Medulla oblongata (tissue), 1 donor: ENCODE measurements at regions not wholly inside any gene's neighbourhood (a gene's known extent, or its start where the extent isn't known, plus 50 kb on each side); places are given as distances from the start of the nearest gene placed in this dataset.

Experiments used
- DNase-seq: peaks from one replicate; pipeline ENCODE4 v3.0.0-alpha.2; 2015; ENCODE audit errors: extremely low spot score

DNA sequence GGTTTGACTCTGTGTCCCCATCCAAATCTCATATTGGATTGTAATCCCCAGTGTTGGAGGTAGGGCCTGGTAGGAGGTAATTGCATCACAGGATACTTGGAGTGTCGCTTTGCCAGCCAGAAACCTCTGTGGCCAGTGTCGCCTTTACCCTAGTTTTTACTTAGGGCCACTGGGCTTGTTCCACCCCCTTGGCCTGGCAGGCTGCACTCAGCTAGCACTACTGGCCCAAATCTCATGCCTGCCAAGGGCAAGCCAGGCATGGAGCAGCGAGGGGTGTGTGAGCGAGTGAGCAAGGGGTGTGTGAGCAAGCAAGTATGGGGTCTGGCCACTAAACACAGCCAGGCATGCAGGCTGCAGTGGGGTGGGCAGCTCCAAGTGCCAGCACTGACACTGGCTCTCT, 178.7 kb upstream of the MGAT5 start:
- DNase-seq, result no peak

GRCh38 chr2:134078354-134078753, 175.5 kb upstream of the MGAT5 start:
- peak; percentile 54 for DNase-seq

GRCh38 chr2:134079373-134079772, 174.5 kb upstream of the MGAT5 start:
- DNase-seq, result no peak

- DNase-seq, result no peak
Observed at GRCh38 chr2:134080386-134081089, 173.3 kb upstream of the MGAT5 start.

GRCh38 chr2:134081238-134081938, 172.5 kb upstream of the MGAT5 start:
- DNase-seq, result no peak

- DNase-seq, result no peak
Observed at GRCh38 chr2:134083548-134083947, 170.3 kb upstream of the MGAT5 start.

DNA sequence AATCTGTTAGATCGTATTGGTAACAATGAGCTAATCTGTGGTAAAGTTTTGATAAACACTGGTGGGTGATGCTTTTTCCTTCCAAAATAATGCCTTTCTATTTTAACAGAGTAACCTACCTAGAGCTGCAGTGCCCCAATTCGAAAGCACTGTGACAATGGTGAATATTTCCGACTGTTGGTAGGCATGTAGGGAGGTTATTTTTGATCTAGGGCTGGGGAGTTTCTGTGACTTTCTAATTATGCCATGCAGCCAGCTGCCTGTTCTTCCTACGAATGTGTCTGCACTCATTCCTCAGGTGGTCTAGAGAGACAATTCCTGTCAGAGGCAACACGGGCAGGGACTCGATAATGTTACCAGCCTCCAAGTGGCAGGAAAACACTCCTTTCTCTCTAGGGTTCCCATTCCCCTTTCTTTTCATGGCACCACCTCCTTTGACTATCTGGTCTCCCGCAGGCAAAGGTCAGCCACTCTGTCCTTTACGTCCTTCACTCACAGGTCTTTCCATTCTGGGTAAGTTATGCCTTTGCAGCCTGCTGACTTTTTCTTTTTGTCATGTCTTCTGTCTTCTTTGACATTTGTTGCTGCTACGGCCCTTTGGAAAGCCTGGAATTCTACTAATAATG, 167.2 kb upstream of the MGAT5 start:
- no peak for DNase-seq

DNA sequence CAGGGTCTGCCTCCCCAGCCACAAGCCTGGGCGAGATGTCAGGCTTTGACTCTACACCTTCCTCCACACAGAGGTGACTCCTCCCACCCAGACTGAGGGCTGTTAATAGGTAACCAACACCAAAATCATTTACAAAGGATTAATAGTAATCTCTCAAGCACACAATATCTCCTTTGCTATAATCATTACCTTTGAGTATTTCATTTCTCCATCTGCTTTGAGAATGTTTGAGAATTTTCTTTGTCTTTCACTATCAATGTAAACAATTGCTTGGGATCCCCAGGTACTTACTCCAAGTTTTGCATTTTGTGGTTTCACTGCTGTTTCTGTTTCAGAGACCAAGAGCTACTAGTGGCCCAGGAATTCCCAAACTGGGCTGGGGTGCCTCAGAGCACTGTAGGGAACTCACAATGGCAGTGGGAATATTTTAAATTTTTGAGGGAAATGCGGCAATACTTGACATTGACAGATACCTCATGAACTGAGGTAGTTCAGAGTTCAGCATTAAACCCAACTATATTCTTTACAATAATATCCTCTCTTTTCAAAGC, 166.4 kb upstream of the MGAT5 start:
- DNase-seq, result no peak

GRCh38 chr2:134089454-134089853, 164.4 kb upstream of the MGAT5 start:
- no peak for DNase-seq

DNA sequence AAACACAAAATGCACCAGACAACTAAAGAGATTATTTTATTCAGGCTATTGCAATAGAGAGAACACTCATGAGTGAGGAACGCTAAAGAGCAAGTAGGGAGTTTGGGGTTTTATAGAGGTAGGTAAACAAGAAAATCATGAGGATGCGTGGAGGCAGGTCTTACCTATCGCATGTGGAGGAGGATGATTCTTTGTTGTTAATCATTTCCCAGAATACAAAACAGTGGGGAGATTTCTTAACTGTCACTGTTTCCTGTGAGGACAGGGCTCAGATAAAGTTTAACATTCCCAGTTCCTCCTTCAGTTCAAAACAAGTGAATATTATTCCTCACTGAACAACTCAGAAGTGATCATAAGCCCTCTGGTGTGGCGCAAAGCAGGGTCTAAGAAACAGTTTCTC, 156.1 kb upstream of the MGAT5 start:
- DNase-seq, result no peak

- DNase-seq, result no peak
Observed at GRCh38 chr2:134098321-134098720, 155.6 kb upstream of the MGAT5 start.

GRCh38 chr2:134099273-134099672, 154.6 kb upstream of the MGAT5 start:
- DNase-seq, result no peak

DNA sequence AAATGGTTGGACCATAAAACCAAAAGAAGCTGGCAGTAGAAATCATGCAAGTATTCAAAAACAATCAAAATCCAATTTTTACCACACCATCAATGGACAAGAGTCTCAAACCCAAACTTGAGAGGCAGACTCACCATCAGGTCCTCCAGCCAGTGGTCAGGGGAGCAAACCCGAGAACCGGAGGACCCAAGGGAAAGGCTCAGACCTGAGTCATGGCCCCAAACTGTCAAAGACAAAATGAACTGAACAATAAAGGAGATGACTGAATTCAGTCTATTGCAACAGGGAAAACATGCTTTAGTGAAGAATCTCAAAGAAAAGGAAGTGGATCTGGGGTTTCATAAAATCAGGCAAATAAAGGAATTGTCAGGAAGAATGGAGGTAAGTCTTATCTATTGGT, 150.7 kb upstream of the MGAT5 start:
- no peak for DNase-seq

DNA sequence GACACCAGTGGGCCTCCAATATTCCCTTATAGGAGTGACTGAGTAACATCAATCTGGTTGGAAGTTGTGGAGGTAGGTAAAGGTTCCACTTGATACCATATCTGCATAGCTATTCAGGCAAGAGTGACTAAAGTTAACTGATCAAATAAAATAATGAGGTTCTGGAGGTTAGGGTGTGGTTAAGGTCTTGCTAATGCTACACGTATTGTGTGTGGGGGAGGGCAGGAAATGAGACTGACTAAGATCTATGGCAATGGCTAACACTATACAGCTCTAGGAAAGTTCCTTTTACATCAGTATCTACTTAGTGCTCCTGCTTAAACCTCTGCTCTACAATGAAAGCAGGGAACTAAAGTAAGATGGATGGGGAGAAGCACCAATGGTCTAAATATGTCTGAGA, 149.1 kb upstream of the MGAT5 start:
- no peak for DNase-seq

- no peak for DNase-seq
Observed at GRCh38 chr2:134107402-134107801, 146.5 kb upstream of the MGAT5 start.

DNA sequence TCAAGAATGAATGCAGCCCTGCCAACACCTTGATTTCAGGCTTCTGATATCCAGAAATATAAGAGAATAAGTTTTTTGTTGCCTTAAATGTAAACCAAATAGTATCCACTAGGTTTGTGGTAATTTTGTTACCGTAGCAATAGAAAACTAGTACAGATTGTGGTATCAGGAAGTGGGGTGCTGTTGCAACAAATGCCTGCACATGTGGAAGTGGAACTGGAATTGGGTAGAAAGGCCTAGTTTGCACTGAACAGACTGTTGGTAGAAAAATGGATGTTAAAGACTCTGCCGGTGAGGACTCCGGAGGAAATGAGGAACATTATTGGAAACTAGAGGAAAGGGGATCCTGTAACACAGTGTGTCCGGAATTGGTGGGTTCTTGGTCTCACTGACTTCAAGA, 145.8 kb upstream of the MGAT5 start:
- DNase-seq, result peak; percentile 58

GRCh38 chr2:134109246-134109645, 144.6 kb upstream of the MGAT5 start:
- DNase-seq, result no peak

- no peak for DNase-seq
Observed at GRCh38 chr2:134109725-134110124, 144.1 kb upstream of the MGAT5 start.

- no peak for DNase-seq
Observed at GRCh38 chr2:134110532-134110931, 143.3 kb upstream of the MGAT5 start.

GRCh38 chr2:134117676-134118075, 136.2 kb upstream of the MGAT5 start:
- no peak for DNase-seq

DNA sequence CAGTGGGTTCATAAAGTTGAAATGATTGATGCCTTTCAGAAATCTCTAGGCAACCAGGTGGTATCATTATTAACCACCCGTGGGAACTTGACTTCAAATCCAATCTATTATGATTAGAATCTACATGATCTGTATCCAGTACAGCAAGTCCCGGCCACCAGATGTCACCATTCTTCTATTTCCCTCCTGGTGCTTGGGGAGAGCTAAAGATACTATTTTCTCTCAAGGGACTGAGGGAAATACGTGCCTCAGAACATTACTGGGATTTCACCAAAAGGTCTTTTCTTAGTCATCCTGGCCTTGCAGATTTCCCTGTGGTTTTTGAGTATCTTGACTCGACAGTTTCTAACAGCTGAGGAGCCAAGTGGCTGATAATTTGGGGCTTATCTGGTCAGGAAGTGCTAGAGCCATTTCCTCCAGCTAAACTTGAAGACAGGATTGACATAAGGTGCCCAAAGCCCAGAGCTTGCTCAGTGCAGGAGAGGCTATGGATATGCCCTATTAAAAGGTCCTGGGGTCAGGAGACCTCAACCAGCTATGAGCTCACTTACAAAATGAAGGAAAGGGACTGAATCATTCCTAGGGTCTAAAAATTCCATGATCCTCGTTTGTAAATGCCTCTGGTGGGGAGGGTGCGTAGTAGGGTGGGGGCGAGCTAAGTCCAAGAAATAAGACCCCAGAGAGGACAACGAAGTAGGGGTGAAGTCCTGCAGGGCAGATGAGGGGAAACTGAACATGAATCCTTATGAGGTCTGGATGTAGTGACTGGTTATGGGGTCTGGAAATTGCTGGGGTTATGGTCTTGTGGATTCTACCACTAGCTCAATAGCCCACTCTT, 135.4 kb upstream of the MGAT5 start:
- peak; percentile 97 for DNase-seq
